ENCODE measurements at regions not wholly inside any gene's neighbourhood (a gene's known extent, or its start where the extent isn't known, plus 50 kb on each side); places are given as distances from the start of the nearest gene placed in this dataset.

DNA sequence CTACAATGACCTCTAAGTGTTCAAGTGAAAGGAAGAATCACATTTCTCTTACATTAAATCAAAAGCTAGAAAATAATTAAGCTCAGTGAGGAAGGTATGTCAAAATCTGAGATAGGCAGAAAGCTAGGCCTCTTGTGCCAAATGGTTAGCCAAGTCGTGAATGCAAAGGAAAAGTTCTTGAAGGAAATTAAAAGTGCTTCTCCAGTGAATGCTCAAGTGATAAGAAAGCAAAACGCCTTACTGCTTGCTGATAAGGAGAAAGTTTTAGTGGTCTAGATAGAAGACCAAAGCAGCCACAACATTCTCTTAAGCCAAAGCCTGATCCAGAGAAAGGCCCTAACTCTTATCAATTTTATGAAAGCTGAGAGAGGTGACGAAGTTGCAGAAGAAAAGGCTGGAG lies 932.3 kb upstream of the ACVR2A start:
- TF ChIP-seq, protein P1, sequence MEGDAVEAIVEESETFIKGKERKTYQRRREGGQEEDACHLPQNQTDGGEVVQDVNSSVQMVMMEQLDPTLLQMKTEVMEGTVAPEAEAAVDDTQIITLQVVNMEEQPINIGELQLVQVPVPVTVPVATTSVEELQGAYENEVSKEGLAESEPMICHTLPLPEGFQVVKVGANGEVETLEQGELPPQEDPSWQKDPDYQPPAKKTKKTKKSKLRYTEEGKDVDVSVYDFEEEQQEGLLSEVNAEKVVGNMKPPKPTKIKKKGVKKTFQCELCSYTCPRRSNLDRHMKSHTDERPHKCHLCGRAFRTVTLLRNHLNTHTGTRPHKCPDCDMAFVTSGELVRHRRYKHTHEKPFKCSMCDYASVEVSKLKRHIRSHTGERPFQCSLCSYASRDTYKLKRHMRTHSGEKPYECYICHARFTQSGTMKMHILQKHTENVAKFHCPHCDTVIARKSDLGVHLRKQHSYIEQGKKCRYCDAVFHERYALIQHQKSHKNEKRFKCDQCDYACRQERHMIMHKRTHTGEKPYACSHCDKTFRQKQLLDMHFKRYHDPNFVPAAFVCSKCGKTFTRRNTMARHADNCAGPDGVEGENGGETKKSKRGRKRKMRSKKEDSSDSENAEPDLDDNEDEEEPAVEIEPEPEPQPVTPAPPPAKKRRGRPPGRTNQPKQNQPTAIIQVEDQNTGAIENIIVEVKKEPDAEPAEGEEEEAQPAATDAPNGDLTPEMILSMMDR (conservative IDR thresholded peaks at IDR 0.05; ENCODE audit: low read depth in 2 of 2) = no peak
- TF ChIP-seq POLR2AphosphoS5 (IDR thresholded peaks at IDR 0.05; ENCODE audit: low read depth) (no peak), EZH2phosphoT487 (IDR thresholded peaks at IDR 0.05; ENCODE audit: unreplicated experiment) (no peak), REST (IDR thresholded peaks at IDR 0.05; ENCODE audit: unreplicated experiment) (no peak), ETS1 (IDR thresholded peaks at IDR 0.05) (no peak), CREB1 (CRISPR knock-in tag; IDR thresholded peaks at IDR 0.05; ENCODE audit: low read depth) (no peak), STAT1 (IDR thresholded peaks at IDR 0.05; ENCODE audit: unreplicated experiment) (no peak), EZH2 (IDR thresholded peaks at IDR 0.05; ENCODE audit: low read depth, unreplicated experiment) (no peak)

All from GM23338 (cell line).